Astrocyte of the spinal cord (primary cell): ENCODE measurements at regions not wholly inside any gene's neighbourhood (a gene's known extent, or its start where the extent isn't known, plus 50 kb on each side); places are given as distances from the start of the nearest gene placed in this dataset.
A peak's percentile ranks its signal among the peaks of the same experiment; 100 is the strongest.

ENCODE experiments used
- DNase-seq: peaks from one replicate; pipeline ENCODE4 v3.0.0; 2011; ENCODE audit warnings: low read depth, low spot score
- H3K4me3 ChIP-seq: 2 replicates; pipeline ENCODE4 v1.5.1; 2011; ENCODE audit warnings: low read depth, mild to moderate bottlenecking, low read length, moderate library complexity
- CTCF ChIP-seq: IDR thresholded peaks from 2 replicates; pipeline ENCODE4 v1.5.1; 2012; ENCODE audit warnings: low read depth, mild to moderate bottlenecking, low read length, inconsistent platforms
- in situ Hi-C: cut with HindIII; loops from 2 replicates; pipeline ENCODE4 v1.10.0; 2017; ENCODE audit warnings: low sequenced_read_pairs

- no peak for DNase-seq
- in situ Hi-C loops = no loop called here
- H3K4me3 ChIP-seq = no peak overlapping the region
Measured at GRCh38 chr9:14522627-14523379, 170.4 kb downstream of the ZDHHC21 start.

DNA sequence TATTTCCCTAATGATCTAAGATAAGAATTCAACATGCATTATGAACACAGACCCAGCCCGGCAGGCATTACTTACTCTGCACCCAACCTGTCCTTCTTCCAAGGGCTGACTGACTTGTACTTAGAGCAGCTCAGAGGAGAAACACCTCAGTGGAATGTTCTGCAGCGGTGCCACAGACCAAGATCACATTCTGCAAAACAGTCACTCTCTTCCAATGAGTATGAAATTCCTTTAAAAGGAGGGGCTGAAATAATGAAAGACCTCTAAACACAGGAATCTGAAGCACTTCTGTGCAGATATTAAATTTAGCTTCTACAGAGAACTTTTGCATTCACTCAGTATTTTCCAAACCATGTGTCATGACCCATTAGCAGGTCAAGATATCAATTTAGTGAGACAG, 172.9 kb downstream of the ZDHHC21 start:
- H3K4me3 ChIP-seq = no peak overlapping the region
- DNase-seq = no peak
- TF ChIP-seq CTCF = no peak
- in situ Hi-C loops = no loop called here

More at GRCh38 chr9:14522627-14523379, 170.4 kb downstream of the ZDHHC21 start:
- TF ChIP-seq CTCF = no peak

DNA sequence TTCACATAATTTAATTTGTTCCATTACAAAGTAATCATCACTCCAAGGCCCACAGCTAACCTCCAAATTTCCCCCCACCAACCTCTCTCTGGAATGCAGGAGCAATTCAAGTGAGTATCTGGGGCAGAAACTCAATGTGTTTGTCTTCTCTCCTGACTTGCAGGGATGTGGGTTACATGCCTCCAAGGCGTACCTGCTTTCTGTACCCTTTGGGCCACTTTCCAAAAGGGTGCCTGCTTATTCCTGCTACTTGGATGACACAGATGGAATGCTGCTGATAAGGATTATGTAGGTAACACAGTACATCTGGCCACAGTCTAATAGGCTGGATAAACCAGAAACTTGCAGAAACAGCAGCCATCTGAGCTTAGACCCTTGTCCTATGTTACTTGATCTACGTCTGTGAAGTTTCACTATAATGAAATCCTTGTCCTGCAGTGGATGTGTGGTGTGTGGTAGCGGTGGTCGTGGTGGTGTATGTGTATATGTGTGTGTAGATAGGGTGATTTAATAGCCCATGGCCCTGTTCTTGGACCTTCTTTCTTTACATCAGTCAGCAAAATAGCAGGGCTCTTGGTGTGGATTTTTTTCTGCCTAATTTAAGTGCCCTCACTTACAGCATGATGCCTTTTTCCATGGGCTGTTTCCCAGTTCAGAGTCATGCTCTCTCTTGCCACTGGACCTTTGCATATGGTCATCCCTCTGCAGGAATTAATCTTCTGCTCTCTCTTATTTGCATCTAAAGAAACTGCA, 175.9 kb downstream of the ZDHHC21 start:
- no peak for DNase-seq
- in situ Hi-C loops = no loop called here
- no peak for TF ChIP-seq CTCF

GRCh38 chr9:14516656-14517055, 176.6 kb downstream of the ZDHHC21 start:
- TF ChIP-seq CTCF = no peak
- DNase-seq = no peak
- no peak overlapping the region for H3K4me3 ChIP-seq
- in situ Hi-C loops = no loop called here

More for the DNA sequence above, 175.9 kb downstream of the ZDHHC21 start:
- no peak overlapping the region for H3K4me3 ChIP-seq

- no peak for TF ChIP-seq CTCF
- DNase-seq = peak; percentile 69
- in situ Hi-C loops = no loop called here
- H3K4me3 ChIP-seq = no peak overlapping the region
Measured at GRCh38 chr9:14515571-14516198, 177.5 kb downstream of the ZDHHC21 start.

- no peak overlapping the region for H3K4me3 ChIP-seq
- no peak for TF ChIP-seq CTCF
- DNase-seq = no peak
- in situ Hi-C loops = no loop called here
Measured at GRCh38 chr9:14515049-14515448, 178.2 kb downstream of the ZDHHC21 start.
